IMR-90 (cell line): ENCODE measurements at regions not wholly inside any gene's neighbourhood (a gene's known extent, or its start where the extent isn't known, plus 50 kb on each side); places are given as distances from the start of the nearest gene placed in this dataset.

Source experiments
- CTCF ChIP-seq: conservative IDR thresholded peaks from 2 replicates; pipeline ENCODE4 v1.5.1; 2012; ENCODE audit warnings: mild to moderate bottlenecking, low read depth, low read length, improper control_type of control experiment
- MXI1 ChIP-seq: IDR thresholded peaks from 2 replicates; pipeline ENCODE4 v1.6.1; 2012; ENCODE audit warnings: low read depth, mild to moderate bottlenecking, low read length, moderate library complexity, borderline replicate concordance
- POLR2A ChIP-seq: IDR thresholded peaks from 2 replicates; pipeline ENCODE4 v1.6.1; 2012; ENCODE audit warnings: mild to moderate bottlenecking, low read depth, low read length
- RAD21 ChIP-seq: IDR thresholded peaks from 2 replicates; pipeline ENCODE4 v1.6.1; 2012; ENCODE audit warnings: low read length, improper control_type of control experiment
- RCOR1 ChIP-seq: IDR thresholded peaks from 2 replicates; pipeline ENCODE4 v1.6.1; 2012; ENCODE audit warnings: mild to moderate bottlenecking, low read length, improper control_type of control experiment; ENCODE audit not compliant: insufficient replicate concordance
- SMC3 ChIP-seq: fragments of 150-350 bp; IDR thresholded peaks from 2 replicates; pipeline ENCODE4 v1.6.1; 2016; ENCODE audit warnings: low read depth, mild to moderate bottlenecking, antibody characterized with exemption, low read length, moderate library complexity

GRCh38 chr9:96150324-96151227 lies 151.4 kb downstream of the HSD17B3 start:
- TF ChIP-seq CTCF: no peak
- no peak for TF ChIP-seq POLR2A
- no peak for TF ChIP-seq SMC3
- no peak for TF ChIP-seq MXI1
- no peak for TF ChIP-seq RCOR1
- TF ChIP-seq RAD21: no peak
